OCI-LY7 (cell line): ENCODE measurements at regions not wholly inside any gene's neighbourhood (a gene's known extent, or its start where the extent isn't known, plus 50 kb on each side); places are given as distances from the start of the nearest gene placed in this dataset.

ENCODE experiments used
- BruUV-seq: library from RNA; stranded (reverse); fragments of 400-500 nt; replicated peaks from 2 replicates; lab custom pipeline; 2021; lab: Mats Ljungman, UMichigan
- CTCF ChIA-PET: fragments of 300-600 bp; sonication (Branson Sonifier 250); formaldehyde crosslinking; loops from one replicate; lab custom pipeline; 2022; ENCODE audit warnings: antibody characterized with exemption; ENCODE audit not compliant: unreplicated experiment; lab: Charles Lee
- POLR2A ChIA-PET: fragments of 300-600 bp; sonication (Branson Sonifier 250); formaldehyde crosslinking; loops from one replicate; lab custom pipeline; 2022; ENCODE audit warnings: antibody characterized with exemption; lab: Charles Lee
- DNase-seq: peaks from one replicate; pipeline ENCODE4 v3.0.0-alpha.2; 2015; ENCODE audit warnings: low spot score
- H2AFZ ChIP-seq: fragments of 200-600 bp; sonication (generic), shearing (Covaris generic); 2 replicates; pipeline ENCODE4 v1.6.1; 2014; ENCODE audit warnings: mild to moderate bottlenecking, antibody characterized with exemption, low read length, moderate library complexity
- H3K27ac ChIP-seq: fragments of 200-600 bp; sonication (generic); 2 replicates; pipeline ENCODE4 v1.5.1; 2014; ENCODE audit warnings: mixed run types, low read depth, mild to moderate bottlenecking, moderate library complexity, low read length, inconsistent platforms; ENCODE audit not compliant: poor library complexity, severe bottlenecking
- H3K36me3 ChIP-seq: fragments of 200-600 bp; sonication (generic); 2 replicates; pipeline ENCODE4 v1.6.1; 2014; ENCODE audit warnings: mild to moderate bottlenecking, antibody characterized with exemption, low read length, moderate library complexity, mixed read lengths; ENCODE audit not compliant: insufficient read depth
- H3K4me1 ChIP-seq: fragments of 200-600 bp; sonication (generic); 2 replicates; pipeline ENCODE4 v1.5.1; 2014; ENCODE audit warnings: mild to moderate bottlenecking, low read length; ENCODE audit not compliant: insufficient read depth, poor library complexity, severe bottlenecking
- H3K4me2 ChIP-seq: fragments of 200-600 bp; sonication (generic); 2 replicates; pipeline ENCODE4 v1.6.1; 2014; ENCODE audit warnings: mild to moderate bottlenecking, low read length
- H3K4me3 ChIP-seq: fragments of 200-600 bp; sonication (generic); 2 replicates; pipeline ENCODE4 v1.5.1; 2014; ENCODE audit warnings: mild to moderate bottlenecking, low read depth, low read length; ENCODE audit not compliant: poor library complexity, severe bottlenecking
- H3K79me2 ChIP-seq: fragments of 200-600 bp; sonication (generic); 2 replicates; pipeline ENCODE4 v1.6.1; 2016; ENCODE audit warnings: low read depth, mild to moderate bottlenecking, low read length, moderate library complexity, mixed read lengths; ENCODE audit not compliant: insufficient read depth
- H3K9me2 ChIP-seq: fragments of 200-600 bp; sonication (generic); 2 replicates; pipeline ENCODE4 v1.6.1; 2016; ENCODE audit warnings: mild to moderate bottlenecking, low read length, mixed read lengths; ENCODE audit not compliant: insufficient read depth
- H3K9me3 ChIP-seq: fragments of 200-600 bp; sonication (generic); 2 replicates; pipeline ENCODE4 v1.6.1; 2014; ENCODE audit warnings: mild to moderate bottlenecking, mixed run types, low read length, mixed read lengths
- H4K20me1 ChIP-seq: fragments of 200-600 bp; sonication (generic); 2 replicates; pipeline ENCODE4 v1.6.1; 2014; ENCODE audit warnings: mild to moderate bottlenecking, antibody characterized with exemption, low read length, moderate library complexity, mixed read lengths; ENCODE audit not compliant: insufficient read depth
- CTCF ChIP-seq: fragments of 200-600 bp; sonication (generic); conservative IDR thresholded peaks from 2 replicates; pipeline ENCODE4 v1.5.1; 2014; ENCODE audit warnings: mild to moderate bottlenecking, antibody characterized with exemption, low read length, moderate library complexity, mixed read lengths
- EZH2phosphoT487 ChIP-seq: fragments of 200-600 bp; sonication (generic); IDR thresholded peaks from 2 replicates; pipeline ENCODE4 v1.6.1; 2018; ENCODE audit warnings: low read depth, borderline replicate concordance, mild to moderate bottlenecking, mixed run types, antibody characterized with exemption, low read length, moderate library complexity, mixed read lengths
- intact Hi-C: fragments of 100-400 bp; cut with micrococcal nuclease; formaldehyde crosslinking; loops from one replicate; pipeline ENCODE4 v1.10.0; 2022; ENCODE audit not compliant: unreplicated experiment

GRCh38 chr3:168951368-168951767 is 712.1 kb downstream of the MECOM start:
- Histone ChIP-seq H2AFZ (no peak overlapping the region), H3K9me2 (no peaks in the 10 kb centered on the region), H3K36me3 (no peaks in the 10 kb centered on the region), H3K79me2 (no peaks in the 10 kb centered on the region), H3K4me1 (no peaks in the 10 kb centered on the region), H3K4me3 (no peak overlapping the region), H3K4me2 (no peak overlapping the region), H3K9me3 (no peaks in the 10 kb centered on the region), H3K27ac (no peak overlapping the region), H4K20me1 (no peaks in the 10 kb centered on the region)
- no TSS peak for BruUV-seq
- intact Hi-C loops = no loop called here
- CTCF ChIA-PET = interaction anchor here (0.6 kb wide), 1 partner anchor 1573 kb away, joined by 3 read pairs; no protein-coding TSS in a partner anchor
- TF ChIP-seq EZH2phosphoT487 (no peak), CTCF (no peak)
- POLR2A ChIA-PET = interaction anchor here (0.5 to 0.9 kb wide), 2 partner anchors 10 to 29 kb away, joined by 3 read pairs; no protein-coding TSS in a partner anchor
- no peak for DNase-seq

- no peak overlapping the region for H3K4me2 ChIP-seq
- POLR2A ChIA-PET = interaction anchor here (0.9 kb wide), 1 partner anchor 28 kb away, joined by 3 read pairs; no protein-coding TSS in a partner anchor
Measured at GRCh38 chr3:168950622-168951021, 712.9 kb downstream of the MECOM start.

More at GRCh38 chr3:168950622-168951021, 712.9 kb downstream of the MECOM start:
- H3K4me1 ChIP-seq = no peaks in the 10 kb centered on the region
- H3K27ac ChIP-seq = no peak overlapping the region
- no peaks in the 10 kb centered on the region for H4K20me1 ChIP-seq
- intact Hi-C loops = no loop called here
- TF ChIP-seq EZH2phosphoT487 = no peak
- TF ChIP-seq CTCF = no peak
- no TSS peak for BruUV-seq
- no peaks in the 10 kb centered on the region for H3K9me2 ChIP-seq
- no peak overlapping the region for H3K4me3 ChIP-seq
- no peak overlapping the region for H2AFZ ChIP-seq
- DNase-seq = no peak
- CTCF ChIA-PET = interaction anchor here (0.6 kb wide), 1 partner anchor 1572 kb away, joined by 3 read pairs; no protein-coding TSS in a partner anchor
- no peaks in the 10 kb centered on the region for H3K36me3 ChIP-seq
- no peaks in the 10 kb centered on the region for H3K9me3 ChIP-seq
- no peaks in the 10 kb centered on the region for H3K79me2 ChIP-seq
